Forelimb muscle (tissue), 1 donor: ENCODE measurements at regions not wholly inside any gene's neighbourhood (a gene's known extent, or its start where the extent isn't known, plus 50 kb on each side); places are given as distances from the start of the nearest gene placed in this dataset.

Experiments used
- DNase-seq: peaks from one replicate; pipeline ENCODE4 v3.0.0-alpha.2; 2013; ENCODE audit warnings: low read depth

DNA sequence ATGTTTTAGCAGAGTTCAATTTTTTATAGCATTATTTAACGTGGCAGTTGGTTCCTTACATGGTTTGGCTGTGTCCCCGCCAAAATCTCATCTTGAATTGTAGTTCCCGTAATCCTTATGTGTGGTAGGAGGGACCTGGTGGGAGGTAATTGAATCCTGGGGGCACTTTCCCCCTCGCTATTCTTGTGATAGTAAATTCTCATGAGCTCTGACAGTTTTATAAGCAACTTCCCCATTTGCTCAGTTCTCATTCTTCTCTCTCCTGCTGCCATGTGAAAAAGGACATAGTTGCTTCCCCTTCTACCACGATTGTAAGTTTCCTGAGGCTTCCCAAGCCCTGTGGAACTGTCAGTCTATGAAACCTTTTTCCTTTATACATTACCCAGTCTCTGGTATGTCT, 329.5 kb downstream of the GRIA2 start:
- no peak for DNase-seq

DNA sequence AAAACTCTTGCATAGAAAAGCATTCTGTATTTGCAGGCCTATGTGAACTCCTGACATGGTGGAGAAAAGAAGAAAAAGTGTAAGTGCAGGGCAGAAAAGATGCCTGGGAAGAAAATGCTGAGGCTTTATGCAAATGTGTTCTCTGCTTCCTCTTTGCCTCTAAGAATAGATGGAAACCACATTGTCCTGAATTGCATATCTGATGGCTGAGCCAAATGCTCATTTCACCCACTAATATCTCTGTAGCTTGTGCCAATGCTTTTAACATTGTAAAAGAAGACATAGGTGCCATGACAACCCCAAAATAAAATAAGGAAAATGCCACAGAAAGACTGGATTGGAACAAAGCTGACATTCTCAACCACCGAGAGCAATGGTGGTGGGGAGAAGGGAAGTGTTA, 307.4 kb downstream of the GRIA2 start:
- no peak for DNase-seq

DNA sequence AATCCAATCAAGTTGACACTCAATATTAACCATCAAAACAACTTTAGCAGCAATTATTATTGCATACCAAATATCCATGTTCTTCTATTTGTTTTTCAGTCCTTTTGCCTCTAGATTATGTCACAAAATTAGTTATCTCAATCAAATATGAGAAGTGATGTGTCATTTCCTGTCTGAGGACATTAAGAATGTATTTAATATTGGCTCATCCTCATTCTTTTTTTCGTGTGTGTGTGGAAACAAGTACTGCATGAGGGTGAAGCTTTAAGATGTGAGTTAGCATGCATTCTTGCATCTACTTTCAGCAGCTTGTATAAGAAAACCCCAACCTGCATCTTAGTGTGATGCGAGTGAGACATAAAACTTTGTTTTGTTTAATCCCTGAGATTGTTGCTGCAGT, 301.4 kb downstream of the GRIA2 start:
- DNase-seq: no peak

DNA sequence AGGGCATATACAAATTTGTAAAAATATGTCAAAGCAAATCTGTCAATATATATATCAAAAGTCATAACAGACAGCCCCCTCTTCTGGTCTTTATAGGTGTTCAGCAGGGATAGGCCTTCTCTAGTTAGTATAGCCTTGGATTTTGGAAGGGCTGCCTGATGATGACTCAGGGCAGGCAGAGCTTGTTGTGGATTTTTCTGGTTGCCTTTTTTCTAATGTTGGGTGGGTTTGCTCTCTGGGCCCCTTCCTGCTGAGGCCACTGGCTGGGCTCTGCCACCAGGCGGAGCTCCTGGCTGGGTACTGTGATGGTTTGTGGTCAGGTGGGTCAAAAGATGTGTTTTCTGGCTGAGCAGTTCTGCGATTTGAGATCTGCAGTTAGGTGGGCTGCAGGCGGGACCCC, 294.2 kb downstream of the GRIA2 start:
- no peak for DNase-seq

DNA sequence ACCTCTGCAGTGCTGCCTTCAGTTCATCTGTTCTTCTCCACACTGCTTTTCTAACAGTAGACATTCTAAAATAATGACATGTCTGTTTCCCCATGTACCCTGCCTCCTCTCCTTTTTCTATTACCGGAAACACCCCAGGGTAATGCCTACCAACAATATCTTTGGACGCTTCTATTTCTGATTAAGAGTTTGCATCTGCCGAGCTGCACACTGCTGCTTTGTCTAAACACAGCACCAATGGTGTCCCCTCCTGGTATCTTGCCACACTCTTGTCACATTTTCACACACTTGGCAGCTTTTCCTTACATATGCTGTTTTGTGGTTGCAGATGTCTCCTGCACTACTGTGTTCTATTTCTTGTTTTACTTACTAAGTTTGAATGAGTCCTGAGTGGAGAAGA, 288.8 kb downstream of the GRIA2 start:
- DNase-seq: no peak

DNA sequence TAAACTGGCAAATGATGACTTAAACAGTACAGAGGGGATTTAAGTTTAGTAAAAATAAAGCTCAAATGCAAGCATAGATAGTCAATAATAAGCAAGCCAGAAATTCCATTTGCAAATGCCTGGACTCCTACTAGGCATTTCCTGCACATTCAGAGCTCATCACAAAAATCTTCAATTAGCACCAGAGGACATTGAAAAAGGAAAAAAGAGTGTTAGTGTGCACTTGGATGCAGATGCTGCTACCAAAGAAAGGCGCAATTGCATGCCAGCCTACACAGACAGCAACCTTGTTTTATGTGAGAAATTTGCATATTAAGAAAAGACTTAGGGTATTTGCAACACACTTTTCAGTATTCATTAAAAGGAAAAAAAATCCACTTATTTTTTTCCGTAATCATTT, 282.1 kb downstream of the GRIA2 start:
- DNase-seq: no peak

DNA sequence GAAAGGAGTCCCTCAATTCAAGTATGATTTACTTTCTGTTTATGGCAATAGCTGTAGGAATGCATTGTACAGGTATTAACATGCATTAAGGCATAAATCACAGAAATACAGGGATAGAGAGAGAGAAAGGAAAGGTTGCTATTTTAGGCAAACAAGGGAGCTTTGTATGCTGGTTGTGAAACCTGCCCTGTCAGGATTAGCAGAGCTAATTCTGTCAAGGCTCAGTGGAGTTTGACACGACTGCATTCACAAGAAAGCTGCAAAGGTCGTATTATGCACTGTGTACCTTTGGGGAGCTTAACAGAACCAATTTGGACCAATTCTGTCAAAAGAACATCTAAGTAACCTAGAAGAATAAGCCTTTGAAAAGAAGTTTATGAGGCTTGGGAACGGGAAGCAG, 239.3 kb downstream of the GRIA2 start:
- no peak for DNase-seq

DNA sequence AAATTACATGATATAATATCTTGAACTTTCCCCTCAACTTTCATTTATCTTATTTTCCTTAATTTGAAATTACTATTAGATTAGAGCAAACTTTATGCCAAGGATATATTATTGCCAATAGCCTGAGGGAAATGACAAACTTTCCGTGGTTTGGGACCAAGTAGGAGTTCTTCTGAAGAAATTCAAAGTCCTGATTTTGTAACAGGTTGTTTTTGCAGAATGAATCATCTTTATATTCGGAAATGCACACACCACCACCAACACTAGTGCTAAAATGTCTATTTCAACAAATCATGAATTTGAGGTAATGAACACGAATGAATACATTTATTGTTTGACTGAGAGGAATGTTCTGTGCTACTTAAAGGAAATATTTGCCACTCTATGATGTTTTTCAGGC, 226.7 kb downstream of the GRIA2 start:
- no peak for DNase-seq

DNA sequence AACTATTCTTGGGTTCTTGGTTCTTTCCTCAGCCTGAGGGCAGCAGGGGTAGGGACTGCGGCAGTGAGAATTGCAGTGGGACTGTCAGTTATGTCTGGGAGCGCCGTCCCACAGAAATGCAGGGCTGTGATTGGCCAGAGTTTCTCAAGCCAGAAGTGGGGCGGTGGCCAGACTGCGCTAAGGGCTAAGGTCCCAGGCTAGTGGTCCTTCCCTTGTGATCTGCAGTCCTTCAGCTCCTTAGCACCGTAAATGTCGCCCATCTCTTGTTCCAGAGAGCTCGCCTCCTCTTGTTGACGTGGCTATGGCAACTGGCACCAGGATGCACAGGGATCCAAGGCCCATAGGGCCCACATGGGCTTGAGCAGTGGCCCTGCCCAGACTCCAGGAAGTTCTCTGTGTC, 223.5 kb downstream of the GRIA2 start:
- DNase-seq: no peak

DNA sequence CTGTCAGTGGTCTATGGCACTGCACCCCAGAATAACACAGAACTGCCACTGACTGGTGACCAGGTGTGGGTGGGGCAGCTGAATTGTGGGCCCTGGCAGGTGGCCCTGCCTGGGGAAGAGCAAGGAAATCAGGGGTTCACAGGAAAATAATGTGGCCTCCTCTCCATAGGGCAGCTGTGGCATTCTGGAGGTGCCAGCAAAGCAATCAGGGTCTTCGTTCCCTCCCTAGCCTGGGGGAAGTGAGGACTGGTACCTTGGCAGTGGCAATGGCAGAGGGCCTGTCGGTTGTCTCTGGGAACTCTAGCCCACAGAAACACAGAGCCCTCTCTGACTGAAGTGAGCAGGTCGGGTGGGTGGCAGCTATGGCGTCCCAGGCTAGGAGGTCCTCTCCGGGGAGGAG, 223.0 kb downstream of the GRIA2 start:
- DNase-seq: no peak

DNA sequence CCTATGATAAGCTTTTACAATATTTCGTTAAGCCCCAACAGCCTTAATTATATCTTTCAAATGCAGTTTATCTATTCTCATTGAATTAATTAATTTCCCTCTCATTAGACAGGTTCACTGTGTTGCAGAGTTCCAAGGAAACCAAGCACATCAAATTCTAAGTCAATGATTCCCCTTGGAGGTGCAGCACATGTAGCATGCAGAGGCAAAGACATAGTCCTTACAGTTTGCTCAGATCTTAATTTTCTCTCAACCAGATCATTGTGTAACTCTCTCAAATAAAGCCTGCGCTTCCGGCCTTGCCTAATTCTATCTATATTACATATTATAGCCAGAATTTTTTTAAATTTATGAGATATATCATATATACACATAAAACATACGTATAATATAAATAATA, 205.4 kb downstream of the GRIA2 start:
- DNase-seq: no peak

DNA sequence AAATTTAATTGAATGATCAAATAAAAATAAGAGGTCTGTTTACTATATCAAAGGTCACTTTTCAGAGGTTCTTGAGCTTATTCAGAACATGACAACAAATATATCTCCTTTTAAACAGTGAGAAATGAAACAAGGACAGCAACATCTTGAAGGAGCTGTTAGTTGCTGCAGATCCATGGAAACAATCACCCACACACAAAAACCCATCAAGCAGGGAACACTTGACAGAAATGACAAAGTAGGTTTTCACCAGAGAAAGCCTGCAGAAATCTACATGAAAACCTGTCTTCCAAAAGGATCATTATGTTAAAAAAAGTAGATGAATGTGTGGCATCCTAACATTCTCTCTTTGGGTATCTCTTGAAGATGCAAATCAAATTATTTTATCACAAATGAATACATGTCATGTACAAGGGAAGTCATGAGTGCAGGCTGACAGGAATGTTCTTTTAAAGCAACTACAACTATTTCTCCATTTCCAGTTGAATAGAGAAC, 203.0 kb downstream of the GRIA2 start:
- no peak for DNase-seq

DNA sequence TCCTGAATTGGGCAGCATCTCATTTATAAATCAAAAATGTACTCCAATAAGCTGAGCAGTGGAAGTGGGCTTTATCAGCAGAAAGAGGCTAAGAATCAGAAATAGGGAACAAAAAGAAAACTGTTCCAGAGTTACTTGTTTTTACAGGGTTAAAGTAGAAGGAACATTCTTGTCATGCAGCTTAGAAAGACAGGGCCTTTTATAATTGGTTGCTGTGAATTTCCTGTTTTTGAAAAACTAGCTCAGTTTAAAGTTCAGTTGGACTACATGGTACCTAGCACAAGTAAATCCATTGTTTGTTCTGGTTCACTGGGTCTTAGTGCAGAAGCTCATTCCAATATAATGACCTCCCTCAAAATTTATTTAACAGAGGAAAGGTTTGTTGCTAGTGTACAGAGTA, 200.8 kb downstream of the GRIA2 start:
- no peak for DNase-seq
